ENCODE measurements at regions not wholly inside any gene's neighbourhood (a gene's known extent, or its start where the extent isn't known, plus 50 kb on each side); places are given as distances from the start of the nearest gene placed in this dataset.

DNA sequence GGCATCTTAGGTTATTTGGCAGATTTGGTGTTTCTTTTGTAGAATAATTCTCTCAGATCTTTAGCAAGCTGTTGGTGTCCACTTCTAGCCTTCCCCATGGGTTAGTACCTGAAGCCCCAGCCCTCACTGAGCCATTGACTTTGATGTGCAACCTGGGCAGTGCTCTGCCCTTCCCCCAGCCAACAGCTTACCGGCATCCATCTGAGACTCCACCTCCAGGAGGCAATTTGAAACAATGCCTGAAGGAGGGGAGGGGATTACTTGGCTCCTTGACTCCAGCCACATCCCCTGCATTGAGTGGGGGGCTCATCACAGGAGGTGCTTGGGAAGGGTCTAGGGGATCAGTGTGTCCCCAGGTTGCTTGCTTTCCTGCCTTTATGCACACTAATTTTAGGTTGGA lies 114.8 kb downstream of the TRIM29 start:
- TF ChIP-seq TAF1 (IDR thresholded peaks at IDR 0.05; ENCODE audit: borderline replicate concordance, low read depth, low read length): no peak
- TF ChIP-seq POLR2AphosphoS5 (IDR thresholded peaks at IDR 0.05; ENCODE audit: low read depth, low read length): no peak
- TF ChIP-seq POLR2A (IDR thresholded peaks at IDR 0.05; ENCODE audit: low read depth, low read length): no peak
- FAIRE-seq: no peak
- DNase-seq (ENCODE audit: insufficient read length): no peak

DNA sequence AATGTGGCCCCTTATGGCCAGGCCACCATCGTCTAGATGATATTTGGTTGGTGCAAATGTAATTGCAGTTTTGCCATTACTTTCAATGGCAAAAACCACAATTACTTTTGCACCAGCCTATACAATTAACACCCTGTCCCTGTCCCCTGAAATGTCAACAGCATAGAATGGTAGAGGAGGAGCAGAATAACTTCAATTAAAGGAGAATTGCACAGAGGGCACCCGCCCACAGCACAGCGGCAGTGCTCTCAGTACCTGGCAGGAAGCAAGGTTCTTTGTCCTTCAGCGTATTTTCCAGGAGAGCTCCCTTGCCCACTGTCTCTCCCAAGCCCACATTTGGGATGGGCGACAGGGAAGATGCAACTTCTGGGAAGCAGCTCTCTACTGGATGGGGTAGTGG lies 115.3 kb downstream of the TRIM29 start:
- FAIRE-seq (no peak), DNase-seq (ENCODE audit: insufficient read length) (no peak)
- TF ChIP-seq POLR2A (IDR thresholded peaks at IDR 0.05; ENCODE audit: low read depth, low read length) (no peak), TAF1 (IDR thresholded peaks at IDR 0.05; ENCODE audit: borderline replicate concordance, low read depth, low read length) (no peak), POLR2AphosphoS5 (IDR thresholded peaks at IDR 0.05; ENCODE audit: low read depth, low read length) (no peak)

DNA sequence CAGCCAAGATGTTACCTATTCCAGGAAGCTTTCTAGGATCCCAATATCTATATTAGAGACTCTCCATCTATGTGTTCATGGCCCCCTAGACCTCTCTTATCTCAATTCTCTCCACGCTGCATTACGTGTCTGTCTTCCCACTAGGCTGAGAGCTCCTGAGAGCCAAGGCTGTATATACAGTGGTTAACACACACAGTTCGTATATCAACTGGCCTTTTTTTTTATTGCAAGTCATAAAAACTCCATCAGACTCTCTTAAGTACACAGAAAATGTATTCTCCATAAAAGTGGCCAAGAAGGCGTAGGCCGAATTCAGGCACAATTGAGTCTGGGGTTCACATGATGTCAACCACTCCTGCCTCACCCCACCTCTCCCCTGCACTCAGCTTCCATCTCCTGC lies 115.9 kb downstream of the TRIM29 start:
- DNase-seq (ENCODE audit: insufficient read length) (no peak), FAIRE-seq (no peak)
- TF ChIP-seq POLR2AphosphoS5 (IDR thresholded peaks at IDR 0.05; ENCODE audit: low read depth, low read length) (no peak), TAF1 (IDR thresholded peaks at IDR 0.05; ENCODE audit: borderline replicate concordance, low read depth, low read length) (no peak), POLR2A (IDR thresholded peaks at IDR 0.05; ENCODE audit: low read depth, low read length) (no peak)

DNA sequence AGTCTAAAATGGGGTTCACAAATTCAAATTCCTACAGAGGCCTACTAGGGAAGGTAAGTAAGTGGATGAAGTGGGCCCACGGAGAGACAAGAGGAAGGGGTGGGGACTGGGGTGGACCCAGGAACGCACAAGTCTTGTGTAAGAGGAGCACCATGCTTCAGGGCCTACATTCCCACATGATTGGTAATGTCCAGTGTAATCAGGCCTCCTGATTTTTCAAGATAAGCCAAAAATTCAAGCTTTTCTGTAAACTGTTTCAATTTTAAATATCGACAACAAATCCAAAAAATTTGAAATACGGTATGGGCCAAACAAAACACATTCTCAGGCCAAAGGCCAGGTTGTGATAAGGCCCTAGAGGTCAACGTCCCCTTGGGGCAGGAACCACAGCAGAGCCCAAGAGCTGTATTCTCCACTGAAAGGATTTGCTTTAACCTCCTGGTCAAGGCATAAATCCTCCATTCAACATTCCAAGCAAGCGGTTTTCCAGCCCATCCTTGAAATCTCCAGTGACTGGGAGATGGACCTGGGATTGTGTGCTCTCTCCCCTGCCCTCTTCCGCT lies 116.4 kb downstream of the TRIM29 start:
- FAIRE-seq (no peak), DNase-seq (ENCODE audit: insufficient read length) (no peak)
- TF ChIP-seq POLR2A (IDR thresholded peaks at IDR 0.05; ENCODE audit: low read depth, low read length) (no peak), TAF1 (IDR thresholded peaks at IDR 0.05; ENCODE audit: borderline replicate concordance, low read depth, low read length) (no peak), POLR2AphosphoS5 (IDR thresholded peaks at IDR 0.05; ENCODE audit: low read depth, low read length) (no peak)

DNA sequence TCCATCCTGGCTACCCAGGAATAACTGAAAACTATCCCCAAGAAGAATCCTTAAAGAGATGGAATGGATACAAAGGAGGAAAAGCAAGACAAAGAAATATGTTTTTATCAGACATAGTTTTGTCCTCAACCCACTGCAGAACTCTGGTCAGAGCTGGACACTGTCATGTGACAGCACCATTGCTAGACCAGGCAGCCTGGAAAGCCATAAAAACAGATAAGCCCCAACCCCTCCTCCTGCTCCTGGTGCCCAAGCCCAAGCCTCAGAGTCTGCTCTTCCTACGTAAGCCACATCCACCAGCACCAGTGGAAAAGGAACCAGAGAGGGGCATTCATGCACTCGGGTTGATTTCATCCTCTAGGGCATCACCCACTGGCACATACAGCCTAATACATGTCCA lies 116.9 kb downstream of the TRIM29 start:
- TF ChIP-seq POLR2AphosphoS5 (IDR thresholded peaks at IDR 0.05; ENCODE audit: low read depth, low read length): no peak
- TF ChIP-seq POLR2A (IDR thresholded peaks at IDR 0.05; ENCODE audit: low read depth, low read length): no peak
- TF ChIP-seq TAF1 (IDR thresholded peaks at IDR 0.05; ENCODE audit: borderline replicate concordance, low read depth, low read length): no peak
- FAIRE-seq: no peak
- no peak for DNase-seq (ENCODE audit: insufficient read length)

DNA sequence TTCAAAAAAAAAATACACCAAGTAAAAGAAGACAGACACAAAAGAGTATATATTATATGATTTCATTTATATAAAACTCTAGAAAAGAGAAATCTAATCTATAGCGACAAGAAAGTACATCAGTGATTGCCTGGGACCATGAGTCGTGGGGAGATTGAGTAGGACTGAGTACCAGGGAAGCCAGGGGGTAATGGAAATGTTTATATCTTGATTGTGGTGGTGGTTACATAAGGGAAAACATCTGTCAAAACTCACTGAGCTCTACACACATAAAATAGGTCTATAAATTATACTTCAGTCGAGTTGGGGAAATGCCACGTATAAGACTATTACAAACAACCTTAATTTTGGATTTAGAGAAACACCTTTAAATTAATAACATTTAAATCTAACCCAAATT lies 117.4 kb downstream of the TRIM29 start:
- TF ChIP-seq POLR2A (IDR thresholded peaks at IDR 0.05; ENCODE audit: low read depth, low read length) (no peak), TAF1 (IDR thresholded peaks at IDR 0.05; ENCODE audit: borderline replicate concordance, low read depth, low read length) (no peak), POLR2AphosphoS5 (IDR thresholded peaks at IDR 0.05; ENCODE audit: low read depth, low read length) (no peak)
- FAIRE-seq (no peak), DNase-seq (ENCODE audit: insufficient read length) (no peak)

DNA sequence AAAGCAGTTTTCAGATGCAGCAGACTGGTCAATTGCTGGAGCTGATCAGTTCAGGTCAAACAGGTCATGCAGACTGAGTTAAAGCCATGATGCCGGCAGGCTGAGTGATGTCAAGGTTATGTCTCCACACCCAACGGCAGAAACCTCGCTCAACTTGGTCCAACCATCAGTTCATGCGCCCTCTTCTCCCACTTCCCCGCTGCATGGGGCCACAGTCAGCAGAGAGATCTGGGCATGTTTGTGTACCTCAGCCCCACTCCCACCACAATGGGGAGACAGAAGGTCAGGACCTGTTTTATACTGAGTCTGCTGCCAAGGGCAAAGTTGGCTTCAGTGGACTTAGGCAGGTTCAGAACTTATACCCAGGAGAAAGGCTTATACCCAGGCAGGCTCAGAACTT lies 118.7 kb downstream of the TRIM29 start:
- no peak for TF ChIP-seq TAF1 (IDR thresholded peaks at IDR 0.05; ENCODE audit: borderline replicate concordance, low read depth, low read length)
- DNase-seq (ENCODE audit: insufficient read length) (no peak), FAIRE-seq (no peak)

DNA sequence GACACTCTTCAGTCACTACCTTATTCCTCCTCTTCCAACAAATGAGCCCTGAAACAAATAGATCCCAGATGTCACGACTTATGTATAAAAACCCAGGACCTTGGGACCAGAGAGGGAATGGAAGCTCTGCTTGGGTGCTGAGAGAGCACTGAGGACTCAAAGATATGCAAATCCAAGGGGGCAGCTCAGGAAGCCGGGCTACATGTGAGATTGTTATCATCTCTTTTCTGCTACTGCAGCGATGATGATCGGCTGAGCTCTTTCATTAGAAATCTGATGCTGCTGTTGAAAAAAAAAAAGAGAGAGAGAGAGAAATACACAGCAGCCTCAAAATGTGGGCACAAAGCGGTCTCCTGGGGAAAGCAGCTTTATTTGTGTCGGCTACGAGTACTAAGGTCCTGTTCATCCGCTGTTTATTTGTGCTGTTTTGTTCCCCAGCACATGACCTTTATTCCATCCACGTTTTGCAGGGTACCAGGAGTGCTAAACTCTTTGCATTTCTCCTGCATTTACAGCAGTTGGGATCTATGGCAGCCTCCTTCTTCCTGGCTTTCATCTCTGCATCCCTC lies 120.2 kb downstream of the TRIM29 start:
- FAIRE-seq (no peak), DNase-seq (ENCODE audit: insufficient read length) (no peak)
- no peak for TF ChIP-seq TAF1 (IDR thresholded peaks at IDR 0.05; ENCODE audit: borderline replicate concordance, low read depth, low read length)
- no peak for TF ChIP-seq POLR2AphosphoS5 (IDR thresholded peaks at IDR 0.05; ENCODE audit: low read depth, low read length)
- TF ChIP-seq POLR2A (IDR thresholded peaks at IDR 0.05; ENCODE audit: low read depth, low read length): no peak

DNA sequence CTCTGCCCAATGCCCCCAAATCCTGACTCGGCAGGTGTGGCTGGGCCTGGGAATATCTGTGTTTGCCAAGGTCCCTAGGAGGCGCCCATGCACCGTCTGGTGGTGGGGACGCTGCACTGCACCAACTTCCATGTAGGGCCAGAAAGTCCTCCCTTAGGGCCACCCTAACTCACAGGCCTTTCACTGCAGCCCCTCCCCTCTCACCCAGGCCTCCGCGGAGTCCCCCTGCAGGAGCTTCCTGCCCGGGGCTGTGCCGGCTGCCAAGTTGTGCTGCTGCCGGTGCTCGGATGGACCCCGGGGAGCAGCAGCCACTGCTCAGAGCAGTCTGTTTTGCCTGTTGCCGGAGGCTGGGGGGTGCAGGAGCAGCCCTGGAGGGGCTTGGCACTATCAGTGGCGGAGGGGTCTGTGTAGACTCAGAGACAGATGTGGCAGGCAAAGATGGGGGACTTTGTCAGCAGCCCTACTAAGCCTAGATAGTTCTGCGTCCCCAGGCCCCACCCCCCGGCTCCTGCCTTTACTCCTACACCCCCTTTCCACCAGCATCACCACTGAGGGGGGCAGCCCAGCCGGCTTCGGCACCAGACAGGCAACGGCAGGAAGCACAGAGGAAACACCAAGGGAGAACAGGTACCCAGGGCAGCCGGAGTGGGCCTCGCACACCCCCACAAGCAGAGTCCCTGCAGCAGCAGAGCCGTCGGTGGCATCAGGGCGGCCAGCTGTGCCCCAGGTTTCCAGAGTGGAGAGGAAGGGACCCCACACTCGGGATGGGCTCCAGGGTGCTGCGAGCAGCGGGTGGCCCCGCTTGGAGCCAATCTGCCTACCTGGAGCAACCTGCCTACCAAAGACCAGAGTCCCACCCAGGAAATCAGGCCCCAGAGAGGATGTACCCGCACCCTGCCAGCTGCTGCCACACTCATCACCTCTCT lies 124.3 kb downstream of the TRIM29 start:
- FAIRE-seq (peak; percentile 70), DNase-seq (ENCODE audit: insufficient read length) (peak; percentile 41)
- TF ChIP-seq TAF1 (IDR thresholded peaks at IDR 0.05; ENCODE audit: borderline replicate concordance, low read depth, low read length) (no peak), POLR2A (IDR thresholded peaks at IDR 0.05; ENCODE audit: low read depth, low read length) (no peak), POLR2AphosphoS5 (IDR thresholded peaks at IDR 0.05; ENCODE audit: low read depth, low read length) (no peak)

DNA sequence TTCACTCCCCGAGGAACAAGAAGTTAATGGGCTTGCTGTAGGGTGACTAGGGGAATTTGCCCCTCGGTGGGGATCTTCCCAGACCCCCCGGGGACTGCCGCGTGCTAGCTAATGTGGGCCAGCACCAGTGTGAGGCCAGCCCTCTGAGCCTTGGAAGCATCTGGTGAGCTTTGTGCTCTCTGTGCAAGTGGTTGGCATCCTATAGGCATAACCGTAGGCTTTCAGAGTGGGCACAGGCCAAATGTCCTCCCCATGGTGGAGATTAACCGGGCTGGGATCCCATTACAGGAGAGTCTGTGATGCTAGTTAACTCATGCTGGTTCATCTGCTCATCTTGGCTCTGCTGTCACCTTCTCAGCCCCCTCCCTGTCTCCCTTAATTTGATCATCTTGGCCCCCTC lies 125.7 kb downstream of the TRIM29 start:
- FAIRE-seq (no peak), DNase-seq (ENCODE audit: insufficient read length) (no peak)
- TF ChIP-seq TAF1 (IDR thresholded peaks at IDR 0.05; ENCODE audit: borderline replicate concordance, low read depth, low read length): no peak
- no peak for TF ChIP-seq POLR2A (IDR thresholded peaks at IDR 0.05; ENCODE audit: low read depth, low read length)
- TF ChIP-seq POLR2AphosphoS5 (IDR thresholded peaks at IDR 0.05; ENCODE audit: low read depth, low read length): no peak

DNA sequence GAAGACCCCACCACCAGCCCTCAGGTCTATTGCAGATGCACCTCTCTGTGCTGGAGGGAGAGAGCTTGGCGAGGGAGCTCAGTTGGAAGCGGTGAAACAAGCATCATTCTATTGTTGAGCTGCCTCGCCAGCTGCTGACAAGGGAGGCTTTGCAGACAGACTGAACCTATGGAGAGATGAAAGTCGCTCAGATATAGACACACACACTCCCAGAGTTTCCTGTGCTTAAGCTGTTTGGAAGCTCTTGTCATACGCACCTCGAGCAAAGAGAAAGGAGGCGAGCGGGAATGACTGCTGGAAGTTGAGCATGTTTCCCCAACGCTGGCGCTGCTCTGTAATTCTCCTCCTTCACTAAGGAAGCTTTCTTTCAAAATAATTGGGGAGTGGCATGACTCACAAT lies 126.1 kb downstream of the TRIM29 start:
- FAIRE-seq: no peak
- DNase-seq (ENCODE audit: insufficient read length): no peak
- TF ChIP-seq POLR2A (IDR thresholded peaks at IDR 0.05; ENCODE audit: low read depth, low read length) (no peak), TAF1 (IDR thresholded peaks at IDR 0.05; ENCODE audit: borderline replicate concordance, low read depth, low read length) (no peak), POLR2AphosphoS5 (IDR thresholded peaks at IDR 0.05; ENCODE audit: low read depth, low read length) (no peak)

DNA sequence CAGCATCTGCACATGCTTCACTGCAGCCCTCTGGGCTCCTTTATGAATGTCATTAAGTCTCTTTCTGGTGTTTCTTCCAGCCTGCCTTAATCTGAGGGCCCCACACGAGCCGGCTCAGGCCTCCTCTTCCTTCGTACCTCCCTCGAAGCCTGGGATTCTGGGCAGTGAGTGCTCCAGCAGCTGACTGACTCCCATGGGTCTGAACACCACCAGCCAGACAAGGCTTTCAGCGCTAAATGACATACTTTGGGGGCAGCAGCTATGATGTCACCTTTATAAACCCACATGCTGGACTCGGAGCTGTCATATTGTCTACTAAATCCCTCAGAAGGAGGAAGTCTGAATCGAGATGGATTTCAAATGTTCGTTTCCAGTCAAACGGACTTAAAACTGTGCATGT lies 127.1 kb downstream of the TRIM29 start:
- no peak for TF ChIP-seq TAF1 (IDR thresholded peaks at IDR 0.05; ENCODE audit: borderline replicate concordance, low read depth, low read length)
- TF ChIP-seq POLR2AphosphoS5 (IDR thresholded peaks at IDR 0.05; ENCODE audit: low read depth, low read length): no peak
- TF ChIP-seq POLR2A (IDR thresholded peaks at IDR 0.05; ENCODE audit: low read depth, low read length): no peak
- DNase-seq (ENCODE audit: insufficient read length) (no peak), FAIRE-seq (no peak)
